ENCODE measurements at regions not wholly inside any gene's neighbourhood (a gene's known extent, or its start where the extent isn't known, plus 50 kb on each side); places are given as distances from the start of the nearest gene placed in this dataset.
"Not testable (repeated sequence)": the region's sequence is repeated elsewhere in the genome, so short reads cannot be mapped to it uniquely, and the experiment has no call there.

- DNase-seq, result no peak
Observed at GRCh38 chr10:109379186-109379585, 544.1 kb downstream of the XPNPEP1 start.

GRCh38 chr10:109374215-109374614, 549.1 kb downstream of the XPNPEP1 start:
- no peak for DNase-seq

GRCh38 chr10:109359316-109359715, 564.0 kb downstream of the XPNPEP1 start:
- no peak for DNase-seq

- no peak for DNase-seq
Observed at GRCh38 chr10:109358325-109358724, 565.0 kb downstream of the XPNPEP1 start.

- no peak for DNase-seq
Observed at GRCh38 chr10:109348324-109348723, 575.0 kb downstream of the XPNPEP1 start.

GRCh38 chr10:109343293-109343692, 580.0 kb downstream of the XPNPEP1 start:
- DNase-seq, result no peak

- DNase-seq, result no peak
Observed at GRCh38 chr10:109341986-109342385, 581.3 kb downstream of the XPNPEP1 start.

- no peak for DNase-seq
Observed at GRCh38 chr10:109328001-109328400, 595.3 kb downstream of the XPNPEP1 start.

GRCh38 chr10:109327266-109327665, 596.0 kb downstream of the XPNPEP1 start:
- DNase-seq, result no peak

- no peak for DNase-seq
Observed at GRCh38 chr10:109324721-109325120, 598.6 kb downstream of the XPNPEP1 start.

- no peak for DNase-seq
Observed at GRCh38 chr10:109317746-109318366, 605.5 kb downstream of the XPNPEP1 start.

GRCh38 chr10:109314016-109314415, 609.3 kb downstream of the XPNPEP1 start:
- not testable (repeated sequence) for DNase-seq

- not testable (repeated sequence) for DNase-seq
Observed at GRCh38 chr10:109312555-109312954, 610.8 kb downstream of the XPNPEP1 start.

GRCh38 chr10:109308971-109309370, 614.3 kb downstream of the XPNPEP1 start:
- no peak for DNase-seq

GRCh38 chr10:109307102-109307501, 616.2 kb downstream of the XPNPEP1 start:
- DNase-seq, result not testable (repeated sequence)

- no peak for DNase-seq
Observed at GRCh38 chr10:109306698-109307097, 616.6 kb downstream of the XPNPEP1 start.

- no peak for DNase-seq
Observed at GRCh38 chr10:109287858-109288257, 635.5 kb downstream of the XPNPEP1 start.

- no peak for DNase-seq
Observed at GRCh38 chr10:109282510-109282909, 640.8 kb downstream of the XPNPEP1 start.

GRCh38 chr10:109281347-109281746, 642.0 kb downstream of the XPNPEP1 start:
- no peak for DNase-seq

GRCh38 chr10:109280837-109281236, 642.5 kb downstream of the XPNPEP1 start:
- no peak for DNase-seq

GRCh38 chr10:109277456-109277855, 645.9 kb downstream of the XPNPEP1 start:
- DNase-seq, result no peak

- no peak for DNase-seq
Observed at GRCh38 chr10:109275960-109276359, 647.4 kb downstream of the XPNPEP1 start.

GRCh38 chr10:109274681-109275080, 648.6 kb downstream of the XPNPEP1 start:
- no peak for DNase-seq

GRCh38 chr10:109270173-109270572, 653.1 kb downstream of the XPNPEP1 start:
- DNase-seq, result no peak

GRCh38 chr10:109264004-109264403, 659.3 kb downstream of the XPNPEP1 start:
- DNase-seq, result no peak
